ENCODE measurements at regions not wholly inside any gene's neighbourhood (a gene's known extent, or its start where the extent isn't known, plus 50 kb on each side); places are given as distances from the start of the nearest gene placed in this dataset.

DNA sequence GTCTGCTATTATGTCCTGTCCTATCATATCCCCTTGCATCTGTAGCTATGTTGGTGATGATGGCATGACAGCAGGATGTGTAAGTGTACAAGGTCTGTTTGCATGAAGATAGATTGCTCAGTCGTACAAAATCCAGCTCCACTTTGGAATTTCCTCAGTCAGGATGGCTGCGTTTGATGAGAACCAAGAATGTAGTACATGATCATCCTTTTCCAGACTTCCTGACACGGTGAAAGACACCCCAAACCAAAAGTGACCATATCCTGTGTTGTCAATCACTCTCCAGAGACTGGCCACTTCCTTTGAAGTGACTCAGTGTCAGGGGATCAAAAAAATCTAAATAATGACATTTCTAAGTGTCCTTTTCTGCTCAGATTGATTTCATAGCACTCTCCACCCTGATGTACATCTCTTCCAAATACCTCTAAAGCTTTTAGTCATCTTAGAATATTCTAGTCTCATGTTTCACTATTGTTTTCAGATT is 213.4 kb downstream of the PLK2 start:
- TF ChIP-seq, protein P1, sequence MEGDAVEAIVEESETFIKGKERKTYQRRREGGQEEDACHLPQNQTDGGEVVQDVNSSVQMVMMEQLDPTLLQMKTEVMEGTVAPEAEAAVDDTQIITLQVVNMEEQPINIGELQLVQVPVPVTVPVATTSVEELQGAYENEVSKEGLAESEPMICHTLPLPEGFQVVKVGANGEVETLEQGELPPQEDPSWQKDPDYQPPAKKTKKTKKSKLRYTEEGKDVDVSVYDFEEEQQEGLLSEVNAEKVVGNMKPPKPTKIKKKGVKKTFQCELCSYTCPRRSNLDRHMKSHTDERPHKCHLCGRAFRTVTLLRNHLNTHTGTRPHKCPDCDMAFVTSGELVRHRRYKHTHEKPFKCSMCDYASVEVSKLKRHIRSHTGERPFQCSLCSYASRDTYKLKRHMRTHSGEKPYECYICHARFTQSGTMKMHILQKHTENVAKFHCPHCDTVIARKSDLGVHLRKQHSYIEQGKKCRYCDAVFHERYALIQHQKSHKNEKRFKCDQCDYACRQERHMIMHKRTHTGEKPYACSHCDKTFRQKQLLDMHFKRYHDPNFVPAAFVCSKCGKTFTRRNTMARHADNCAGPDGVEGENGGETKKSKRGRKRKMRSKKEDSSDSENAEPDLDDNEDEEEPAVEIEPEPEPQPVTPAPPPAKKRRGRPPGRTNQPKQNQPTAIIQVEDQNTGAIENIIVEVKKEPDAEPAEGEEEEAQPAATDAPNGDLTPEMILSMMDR (IDR thresholded peaks at IDR 0.05; ENCODE audit: low read length): no peak
- no peak for TF ChIP-seq EZH2 (IDR thresholded peaks at IDR 0.05; ENCODE audit: borderline replicate concordance, low read length)
